ENCODE measurements at regions not wholly inside any gene's neighbourhood (a gene's known extent, or its start where the extent isn't known, plus 50 kb on each side); places are given as distances from the start of the nearest gene placed in this dataset.

GRCh38 chr3:176931991-176932390, 265.3 kb downstream of the TBL1XR1 start:
- no peak overlapping the region for H3K4me3 ChIP-seq (ENCODE audit: low read depth, poor library complexity, severe bottlenecking)
- TF ChIP-seq, protein P1, sequence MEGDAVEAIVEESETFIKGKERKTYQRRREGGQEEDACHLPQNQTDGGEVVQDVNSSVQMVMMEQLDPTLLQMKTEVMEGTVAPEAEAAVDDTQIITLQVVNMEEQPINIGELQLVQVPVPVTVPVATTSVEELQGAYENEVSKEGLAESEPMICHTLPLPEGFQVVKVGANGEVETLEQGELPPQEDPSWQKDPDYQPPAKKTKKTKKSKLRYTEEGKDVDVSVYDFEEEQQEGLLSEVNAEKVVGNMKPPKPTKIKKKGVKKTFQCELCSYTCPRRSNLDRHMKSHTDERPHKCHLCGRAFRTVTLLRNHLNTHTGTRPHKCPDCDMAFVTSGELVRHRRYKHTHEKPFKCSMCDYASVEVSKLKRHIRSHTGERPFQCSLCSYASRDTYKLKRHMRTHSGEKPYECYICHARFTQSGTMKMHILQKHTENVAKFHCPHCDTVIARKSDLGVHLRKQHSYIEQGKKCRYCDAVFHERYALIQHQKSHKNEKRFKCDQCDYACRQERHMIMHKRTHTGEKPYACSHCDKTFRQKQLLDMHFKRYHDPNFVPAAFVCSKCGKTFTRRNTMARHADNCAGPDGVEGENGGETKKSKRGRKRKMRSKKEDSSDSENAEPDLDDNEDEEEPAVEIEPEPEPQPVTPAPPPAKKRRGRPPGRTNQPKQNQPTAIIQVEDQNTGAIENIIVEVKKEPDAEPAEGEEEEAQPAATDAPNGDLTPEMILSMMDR (IDR thresholded peaks at IDR 0.05), result no peak
- no peak for TF ChIP-seq POLR2A (IDR thresholded peaks at IDR 0.05)
- intact Hi-C loops (cut with DNase I; ENCODE audit: low total_unique reads), result no loop called here
- DNase-seq (ENCODE audit: low spot score in 2 of 2), result no peak
- 61 to 76% methylated on average over 2 of the region's 2 CpGs for WGBS, 2 donors

DNA sequence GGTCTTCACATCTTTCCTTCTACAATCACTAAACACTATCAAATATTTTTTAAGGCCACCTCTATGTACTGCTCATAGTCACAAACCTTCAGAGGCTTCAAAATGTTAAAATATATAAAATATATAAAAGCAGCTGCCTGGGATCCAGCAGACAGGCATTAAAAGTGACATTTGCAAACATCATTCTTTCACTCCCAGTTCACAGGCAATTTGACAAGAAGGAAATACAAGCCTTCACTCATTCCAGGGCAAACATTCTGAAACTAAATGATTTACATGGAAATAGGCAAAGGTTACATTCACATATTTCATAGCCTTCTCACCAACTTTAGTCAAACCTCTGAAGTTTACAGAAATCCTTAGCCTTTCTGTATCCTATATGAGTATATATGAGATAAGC, 266.3 kb downstream of the TBL1XR1 start:
- no peak for TF ChIP-seq POLR2A (IDR thresholded peaks at IDR 0.05)
- TF ChIP-seq, protein P1 (IDR thresholded peaks at IDR 0.05), result no peak
- intact Hi-C loops (cut with DNase I; ENCODE audit: low total_unique reads), result no loop called here
- DNase-seq (ENCODE audit: low spot score in 2 of 2), result no peak
- no peak overlapping the region for H3K4me3 ChIP-seq (ENCODE audit: low read depth, poor library complexity, severe bottlenecking)

DNA sequence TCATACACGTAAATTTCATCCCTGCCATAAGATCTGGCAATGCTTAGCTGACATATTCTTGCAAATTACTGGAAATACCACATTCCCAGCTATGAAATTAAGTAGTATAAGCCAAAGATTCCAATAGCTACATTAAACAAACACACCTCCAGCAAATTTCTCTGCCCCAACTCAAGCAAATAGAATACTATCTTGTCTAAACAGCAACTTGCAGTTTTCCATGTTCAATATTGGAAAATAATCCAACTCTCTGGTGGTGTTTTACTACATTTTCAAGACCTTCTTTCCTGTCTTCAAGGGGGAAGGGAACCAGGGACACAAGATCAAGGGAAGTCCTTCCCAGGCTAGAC, 268.7 kb downstream of the TBL1XR1 start:
- no peak for DNase-seq (ENCODE audit: low spot score in 2 of 2)
- WGBS, 2 donors, result 36 to 41% methylated on average over 1 of the region's 1 CpG
- no peak overlapping the region for H3K4me3 ChIP-seq (ENCODE audit: low read depth, poor library complexity, severe bottlenecking)
- TF ChIP-seq, protein P1 (IDR thresholded peaks at IDR 0.05), result no peak
- no peak for TF ChIP-seq POLR2A (IDR thresholded peaks at IDR 0.05)
- intact Hi-C loops (cut with DNase I; ENCODE audit: low total_unique reads), result no loop called here

- TF ChIP-seq, protein P1 (IDR thresholded peaks at IDR 0.05), result no peak
- no peak for TF ChIP-seq POLR2A (IDR thresholded peaks at IDR 0.05)
- DNase-seq (ENCODE audit: low spot score in 2 of 2), result no peak
- intact Hi-C loops (cut with DNase I; ENCODE audit: low total_unique reads), result no loop called here
- H3K4me3 ChIP-seq (ENCODE audit: low read depth, poor library complexity, severe bottlenecking), result no peak overlapping the region
- 63 to 66% methylated on average over 3 of the region's 3 CpGs for WGBS, 2 donors
Measured at GRCh38 chr3:176927706-176928581, 269.3 kb downstream of the TBL1XR1 start.

DNA sequence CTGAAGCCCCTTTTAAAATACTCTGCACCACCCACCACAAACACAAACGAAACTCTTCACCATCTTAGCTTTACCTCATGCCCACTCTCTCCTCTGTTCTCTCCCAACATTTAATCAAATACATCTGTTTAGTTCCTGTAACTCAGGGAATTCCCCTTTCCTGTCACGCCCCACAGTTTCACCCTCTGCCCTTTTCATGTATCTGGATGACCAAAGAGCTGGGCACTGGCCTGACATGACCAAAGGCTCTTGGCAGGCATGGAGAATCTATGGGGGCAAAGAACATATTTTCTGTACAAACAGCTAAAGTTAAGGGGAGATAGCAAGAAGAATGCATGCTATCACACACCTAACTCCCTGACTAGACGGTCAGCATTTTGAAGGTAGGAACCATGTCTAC, 270.0 kb downstream of the TBL1XR1 start:
- TF ChIP-seq POLR2A (IDR thresholded peaks at IDR 0.05), result no peak
- TF ChIP-seq, protein P1 (IDR thresholded peaks at IDR 0.05), result no peak
- WGBS, 2 donors, result 19 to 22% methylated on average over 3 of the region's 3 CpGs
- no peak for DNase-seq (ENCODE audit: low spot score in 2 of 2)
- intact Hi-C loops (cut with DNase I; ENCODE audit: low total_unique reads), result no loop called here
- H3K4me3 ChIP-seq (ENCODE audit: low read depth, poor library complexity, severe bottlenecking), result no peak overlapping the region

- no peak for DNase-seq (ENCODE audit: low spot score in 2 of 2)
- no peak for TF ChIP-seq POLR2A (IDR thresholded peaks at IDR 0.05)
- TF ChIP-seq, protein P1 (IDR thresholded peaks at IDR 0.05), result no peak
- no peak overlapping the region for H3K4me3 ChIP-seq (ENCODE audit: low read depth, poor library complexity, severe bottlenecking)
- intact Hi-C loops (cut with DNase I; ENCODE audit: low total_unique reads), result no loop called here
- WGBS, 2 donors, result 78 to 83% methylated on average over 2 of the region's 2 CpGs
Measured at GRCh38 chr3:176926688-176927087, 270.6 kb downstream of the TBL1XR1 start.

Data from lower leg skin (tissue), 4 donors.